C4-2B (cell line): ENCODE measurements at regions not wholly inside any gene's neighbourhood (a gene's known extent, or its start where the extent isn't known, plus 50 kb on each side); places are given as distances from the start of the nearest gene placed in this dataset.

Experiments
- H3K27ac ChIP-seq: fragments of 450-650 bp; 2 replicates; pipeline ENCODE4 v1.5.1; 2017
- CTCF ChIP-seq: fragments of 450-650 bp; conservative IDR thresholded peaks from 2 replicates; pipeline ENCODE4 v1.5.1; 2017; ENCODE audit warnings: mild to moderate bottlenecking
- ZFX ChIP-seq: fragments of 450-650 bp; IDR thresholded peaks from 2 replicates; pipeline ENCODE4 v1.6.1; 2017

GRCh38 chr18:22728481-22729105 lies 204.5 kb upstream of the RBBP8 start:
- H3K27ac ChIP-seq: no peak overlapping the region
- no peak for TF ChIP-seq ZFX
- no peak for TF ChIP-seq CTCF

DNA sequence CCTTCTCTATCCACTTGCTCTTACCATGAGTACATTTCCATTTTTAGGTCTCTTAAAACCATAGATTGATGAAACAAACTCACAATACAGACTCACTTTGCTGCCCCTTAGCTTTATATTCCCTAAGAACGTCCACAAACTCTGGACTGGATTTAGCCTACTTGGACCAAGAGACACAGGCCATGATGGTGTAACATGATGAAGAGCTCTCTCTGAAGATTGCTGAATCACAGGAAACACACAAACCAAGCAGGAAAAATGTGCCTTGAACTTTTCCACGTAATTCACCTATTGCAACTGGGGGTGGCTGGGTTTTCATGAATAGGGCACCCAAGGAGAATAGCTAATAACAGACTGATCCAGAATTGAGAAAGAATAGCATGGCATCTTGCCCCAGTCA lies 201.7 kb upstream of the RBBP8 start:
- H3K27ac ChIP-seq: no peak overlapping the region
- TF ChIP-seq ZFX (no peak), CTCF (no peak)

GRCh38 chr18:22734105-22734661 lies 198.9 kb upstream of the RBBP8 start:
- no peak overlapping the region for H3K27ac ChIP-seq
- TF ChIP-seq ZFX (no peak), CTCF (no peak)

GRCh38 chr18:22734791-22735627 lies 198.1 kb upstream of the RBBP8 start:
- TF ChIP-seq CTCF (no peak), ZFX (no peak)

DNA sequence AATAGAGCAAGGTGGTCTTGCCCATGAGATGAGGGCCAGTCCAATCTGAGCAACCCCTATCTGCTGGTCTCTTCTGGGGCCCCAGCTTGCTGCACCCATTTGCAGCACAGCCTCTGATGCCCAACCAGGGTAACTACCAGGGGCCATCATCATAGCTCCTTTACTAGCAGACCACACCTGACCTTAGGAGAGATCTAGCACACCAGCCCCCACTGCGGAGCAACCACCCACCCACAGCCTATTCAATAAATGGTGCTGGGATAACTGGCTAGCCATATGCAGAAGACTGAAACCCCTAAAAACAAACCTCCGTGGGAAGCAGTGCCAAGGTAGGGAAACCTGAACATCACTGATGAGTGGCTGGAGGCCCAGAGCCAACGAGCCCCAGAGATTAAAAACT lies 196.1 kb upstream of the RBBP8 start:
- TF ChIP-seq ZFX (no peak), CTCF (no peak)
- H3K27ac ChIP-seq: no peak overlapping the region

More at GRCh38 chr18:22734791-22735627, 198.1 kb upstream of the RBBP8 start:
- H3K27ac ChIP-seq: no peak overlapping the region

GRCh38 chr18:22739061-22739642 lies 194.0 kb upstream of the RBBP8 start:
- no peak overlapping the region for H3K27ac ChIP-seq
- TF ChIP-seq ZFX: no peak

DNA sequence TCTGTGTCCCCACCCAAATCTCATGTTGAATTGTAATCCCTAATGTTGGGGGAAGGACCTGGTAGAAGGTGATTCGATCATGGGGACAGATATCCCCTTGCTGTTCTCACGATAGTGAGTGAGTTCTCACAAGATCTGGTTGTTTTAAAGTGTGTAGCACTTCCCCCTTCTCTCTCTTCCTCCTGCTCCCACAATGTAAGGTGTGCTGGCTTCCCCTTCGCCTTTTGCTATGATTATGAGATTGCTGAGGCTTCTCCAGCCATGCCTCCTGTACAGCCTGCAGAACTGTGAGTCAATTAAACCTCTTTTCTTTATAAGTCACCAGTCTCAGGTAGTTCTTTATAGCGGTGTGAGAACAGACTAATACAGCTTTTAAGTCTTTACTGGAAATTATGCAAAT lies 193.3 kb upstream of the RBBP8 start:
- no peak for TF ChIP-seq ZFX
- TF ChIP-seq CTCF: no peak
- H3K27ac ChIP-seq: no peak overlapping the region
